Lower leg skin (tissue), 3 donors: ENCODE measurements at regions not wholly inside any gene's neighbourhood (a gene's known extent, or its start where the extent isn't known, plus 50 kb on each side); places are given as distances from the start of the nearest gene placed in this dataset.

Experiments
- POLR2A ChIP-seq, 2 donors: fragments of 450-650 bp; IDR thresholded peaks; one replicate each; pipeline ENCODE4 v1.6.1; 2016 to 2017; ENCODE audit warnings: antibody characterized with exemption in 2 of 2, mild to moderate bottlenecking in 1 of 2, moderate library complexity in 1 of 2
- TF ChIP-seq, protein P1 (sequence below), 3 donors: fragments of 450-650 bp; IDR thresholded peaks; one replicate each; pipeline ENCODE4 v1.5.1; 2016; ENCODE audit warnings: antibody characterized with exemption in 3 of 3, mild to moderate bottlenecking in 3 of 3, moderate library complexity in 2 of 3

GRCh38 chr12:97082029-97082428 lies 175.0 kb downstream of the NEDD1 start:
- TF ChIP-seq, protein P1, sequence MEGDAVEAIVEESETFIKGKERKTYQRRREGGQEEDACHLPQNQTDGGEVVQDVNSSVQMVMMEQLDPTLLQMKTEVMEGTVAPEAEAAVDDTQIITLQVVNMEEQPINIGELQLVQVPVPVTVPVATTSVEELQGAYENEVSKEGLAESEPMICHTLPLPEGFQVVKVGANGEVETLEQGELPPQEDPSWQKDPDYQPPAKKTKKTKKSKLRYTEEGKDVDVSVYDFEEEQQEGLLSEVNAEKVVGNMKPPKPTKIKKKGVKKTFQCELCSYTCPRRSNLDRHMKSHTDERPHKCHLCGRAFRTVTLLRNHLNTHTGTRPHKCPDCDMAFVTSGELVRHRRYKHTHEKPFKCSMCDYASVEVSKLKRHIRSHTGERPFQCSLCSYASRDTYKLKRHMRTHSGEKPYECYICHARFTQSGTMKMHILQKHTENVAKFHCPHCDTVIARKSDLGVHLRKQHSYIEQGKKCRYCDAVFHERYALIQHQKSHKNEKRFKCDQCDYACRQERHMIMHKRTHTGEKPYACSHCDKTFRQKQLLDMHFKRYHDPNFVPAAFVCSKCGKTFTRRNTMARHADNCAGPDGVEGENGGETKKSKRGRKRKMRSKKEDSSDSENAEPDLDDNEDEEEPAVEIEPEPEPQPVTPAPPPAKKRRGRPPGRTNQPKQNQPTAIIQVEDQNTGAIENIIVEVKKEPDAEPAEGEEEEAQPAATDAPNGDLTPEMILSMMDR (IDR thresholded peaks at IDR 0.05) = no peak
- TF ChIP-seq POLR2A (IDR thresholded peaks at IDR 0.05) = no peak
